ENCODE measurements at regions not wholly inside any gene's neighbourhood (a gene's known extent, or its start where the extent isn't known, plus 50 kb on each side); places are given as distances from the start of the nearest gene placed in this dataset.

- DNase-seq: no peak
Measured at GRCh38 chr6:2502096-2502997, 248.4 kb downstream of the MYLK4 start.

GRCh38 chr6:2497922-2498623, 252.6 kb downstream of the MYLK4 start:
- no peak for DNase-seq

DNA sequence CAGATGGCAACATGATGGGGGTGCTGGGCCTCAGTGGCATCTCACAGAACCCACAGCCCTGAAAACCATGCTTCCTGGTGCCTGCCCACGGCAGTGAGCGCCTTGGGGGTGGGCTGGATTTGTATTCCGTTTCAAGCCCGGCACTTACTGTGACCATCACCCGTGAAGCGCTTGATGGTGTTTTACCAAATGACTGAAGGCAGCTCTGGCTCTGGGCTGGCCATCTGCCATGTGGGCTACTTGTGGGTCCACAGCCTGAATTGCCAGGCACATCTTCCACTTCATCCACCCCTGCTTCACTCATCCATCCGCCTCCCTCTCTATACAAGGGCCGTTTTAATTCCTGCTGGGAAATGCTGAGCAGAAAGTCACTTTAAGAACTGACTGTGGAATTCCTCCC, 250.9 kb upstream of the GMDS start:
- DNase-seq: no peak

- DNase-seq: no peak
Measured at GRCh38 chr6:2492686-2493523, 247.5 kb upstream of the GMDS start.

GRCh38 chr6:2491137-2491536, 245.7 kb upstream of the GMDS start:
- no peak for DNase-seq

- DNase-seq: no peak
Measured at GRCh38 chr6:2488578-2488977, 243.2 kb upstream of the GMDS start.

DNA sequence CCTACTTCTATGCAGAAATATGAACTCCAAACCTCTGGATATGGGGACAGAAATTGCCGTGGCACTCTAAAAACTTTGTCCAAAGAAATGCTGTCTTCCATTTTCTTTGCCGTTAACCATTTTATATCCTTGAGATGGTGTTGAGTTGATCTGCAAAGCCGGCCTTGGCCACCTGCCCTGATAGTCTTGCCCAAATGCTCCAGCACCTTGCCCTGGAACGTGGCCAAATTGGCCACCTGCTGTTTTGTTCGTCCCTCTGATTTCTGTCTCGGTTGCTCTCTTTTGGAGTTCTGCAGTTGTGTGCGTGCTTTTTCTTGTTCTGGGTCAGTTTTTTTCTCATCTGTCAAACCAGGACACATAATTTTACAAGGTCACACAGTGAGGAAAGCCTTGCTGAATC, 239.7 kb upstream of the GMDS start:
- no peak for DNase-seq

GRCh38 chr6:2482773-2483172, 237.4 kb upstream of the GMDS start:
- DNase-seq: peak in 1 of 2 experiments; percentile 3

DNA sequence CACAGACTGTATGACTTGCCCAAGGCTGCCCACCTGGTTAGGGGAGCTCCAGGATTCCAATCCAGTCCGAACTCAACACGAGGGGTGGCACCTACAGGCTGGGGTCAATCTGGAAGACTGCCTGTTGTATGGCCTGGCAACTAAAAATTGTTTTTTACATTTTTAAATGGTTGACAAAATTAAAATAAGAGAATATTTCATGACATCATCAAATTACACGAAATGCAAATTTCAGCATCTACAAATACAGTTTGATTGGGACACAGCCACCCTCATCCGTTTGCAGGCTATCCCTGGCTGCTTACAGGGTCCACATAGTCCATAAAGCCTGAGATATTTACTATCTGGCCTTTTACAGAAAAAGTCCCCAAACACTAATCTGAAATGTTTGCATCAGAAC, 235.9 kb upstream of the GMDS start:
- no peak for DNase-seq

DNA sequence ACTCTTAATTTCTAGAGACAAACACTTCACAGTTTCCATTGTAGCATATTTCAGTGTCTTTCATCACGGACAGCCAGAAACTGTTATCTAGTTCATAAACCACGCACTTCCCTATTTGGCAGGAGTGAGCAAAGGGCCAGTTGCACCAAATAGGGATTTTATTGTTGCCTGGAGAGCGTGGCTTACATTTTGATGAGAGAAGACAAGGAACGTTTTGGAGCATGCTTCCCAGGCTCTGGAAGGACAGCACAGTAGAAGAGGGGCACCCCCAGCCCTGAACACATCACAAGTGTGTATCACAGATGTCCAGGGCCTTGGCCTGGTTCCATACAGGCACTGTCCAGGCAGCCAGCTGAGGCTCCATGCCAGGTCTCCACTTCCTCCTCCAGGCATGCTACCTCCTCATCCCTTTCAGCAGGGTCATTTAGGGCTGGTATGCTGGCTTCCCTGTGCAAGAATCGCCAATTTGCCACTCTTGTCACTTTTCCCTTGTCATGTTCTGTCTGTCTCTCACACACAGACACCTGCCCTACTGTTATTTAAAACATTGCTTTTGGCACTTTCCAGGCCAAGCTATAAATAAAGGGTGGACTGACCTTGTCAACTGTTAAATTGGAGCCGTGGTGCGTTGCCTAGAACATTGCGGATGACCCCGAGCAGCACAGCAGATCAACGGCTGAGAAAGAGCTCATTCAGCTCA, 235.0 kb upstream of the GMDS start:
- peak; percentile 61 to 70 for DNase-seq

GRCh38 chr6:2478200-2478599, 232.8 kb upstream of the GMDS start:
- DNase-seq: no peak

GRCh38 chr6:2477666-2478065, 232.3 kb upstream of the GMDS start:
- no peak for DNase-seq

GRCh38 chr6:2477250-2477649, 231.8 kb upstream of the GMDS start:
- no peak for DNase-seq

DNA sequence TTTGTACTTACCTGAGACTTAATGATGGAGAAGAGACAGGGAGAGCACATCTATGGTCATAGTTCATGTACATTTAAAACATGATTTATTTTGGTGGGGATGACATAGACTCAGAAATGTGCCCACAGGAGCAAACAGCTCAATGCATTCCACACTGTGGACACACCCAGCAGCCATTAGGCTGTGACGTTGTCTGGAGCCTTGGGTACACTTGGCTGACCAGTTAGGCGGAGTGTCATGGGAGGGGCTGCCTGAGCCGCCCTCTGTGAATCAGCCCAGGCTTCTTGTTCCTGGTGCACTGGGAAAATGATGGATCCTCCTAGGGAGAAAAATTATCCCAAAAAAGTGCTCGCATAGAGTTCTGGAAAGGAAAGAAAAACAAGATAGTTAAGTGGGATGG, 231.0 kb upstream of the GMDS start:
- no peak for DNase-seq

- no peak for DNase-seq
Measured at GRCh38 chr6:2471472-2471871, 226.1 kb upstream of the GMDS start.

DNA sequence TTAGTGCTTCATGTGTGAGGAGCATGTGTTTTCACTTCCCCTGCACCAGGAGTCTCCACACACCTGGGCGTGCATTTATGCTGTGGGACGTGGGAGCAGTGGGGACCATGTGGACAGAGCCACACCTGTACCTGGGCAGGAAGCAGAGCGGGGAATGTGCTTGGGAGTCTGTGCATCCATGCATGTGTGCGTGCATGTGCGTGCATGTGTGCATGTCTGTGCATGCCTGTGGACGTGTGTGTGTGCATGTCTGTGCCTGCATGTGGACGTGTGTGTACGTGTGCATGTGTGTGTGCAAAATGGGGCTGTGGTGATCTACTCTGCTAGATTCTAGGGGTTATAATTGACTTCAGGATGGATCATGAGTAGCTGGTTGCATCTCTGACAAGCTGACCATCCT, 224.0 kb upstream of the GMDS start:
- DNase-seq: no peak

DNA sequence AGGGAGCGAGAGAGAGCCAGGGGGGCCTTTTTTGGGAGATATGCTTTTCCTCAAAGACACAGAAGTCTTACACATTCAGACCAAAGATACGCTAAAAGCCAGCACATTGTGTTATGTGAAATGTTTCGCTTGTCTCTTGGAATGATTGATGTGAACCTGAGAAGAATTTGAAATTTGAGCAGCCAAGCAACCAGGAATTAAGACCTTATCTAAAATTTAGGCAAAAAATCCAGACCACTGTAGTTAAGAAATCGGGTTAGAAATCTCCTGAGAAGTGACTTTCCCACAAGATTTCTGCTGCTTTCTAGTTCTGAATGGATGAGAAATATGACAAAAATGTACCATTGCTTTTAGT, 223.2 kb upstream of the GMDS start:
- no peak for DNase-seq

- no peak for DNase-seq
Measured at GRCh38 chr6:2467929-2468600, 222.7 kb upstream of the GMDS start.

- no peak for DNase-seq
Measured at GRCh38 chr6:2465336-2465735, 219.9 kb upstream of the GMDS start.

- DNase-seq: no peak
Measured at GRCh38 chr6:2464641-2465040, 219.2 kb upstream of the GMDS start.

DNA sequence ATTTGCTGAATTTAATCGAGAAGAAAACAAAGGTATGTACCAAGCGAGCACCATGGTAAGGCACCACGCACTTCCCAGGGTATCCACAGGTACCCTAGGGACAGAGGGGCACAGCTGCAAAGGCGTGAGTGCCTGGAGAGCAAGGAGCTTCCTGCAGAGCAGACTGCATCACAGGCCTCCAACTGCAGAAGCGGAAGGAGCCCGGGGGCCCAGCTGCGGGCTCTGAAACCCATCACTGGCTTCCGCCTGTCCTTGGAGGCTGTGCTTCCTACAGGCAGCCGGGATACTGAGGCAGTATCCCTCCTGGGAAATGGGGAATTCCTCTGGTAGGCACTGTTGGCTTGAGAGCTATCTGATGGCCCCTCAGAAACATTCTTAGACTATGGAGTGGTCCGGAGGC, 217.4 kb upstream of the GMDS start:
- DNase-seq: no peak

DNA sequence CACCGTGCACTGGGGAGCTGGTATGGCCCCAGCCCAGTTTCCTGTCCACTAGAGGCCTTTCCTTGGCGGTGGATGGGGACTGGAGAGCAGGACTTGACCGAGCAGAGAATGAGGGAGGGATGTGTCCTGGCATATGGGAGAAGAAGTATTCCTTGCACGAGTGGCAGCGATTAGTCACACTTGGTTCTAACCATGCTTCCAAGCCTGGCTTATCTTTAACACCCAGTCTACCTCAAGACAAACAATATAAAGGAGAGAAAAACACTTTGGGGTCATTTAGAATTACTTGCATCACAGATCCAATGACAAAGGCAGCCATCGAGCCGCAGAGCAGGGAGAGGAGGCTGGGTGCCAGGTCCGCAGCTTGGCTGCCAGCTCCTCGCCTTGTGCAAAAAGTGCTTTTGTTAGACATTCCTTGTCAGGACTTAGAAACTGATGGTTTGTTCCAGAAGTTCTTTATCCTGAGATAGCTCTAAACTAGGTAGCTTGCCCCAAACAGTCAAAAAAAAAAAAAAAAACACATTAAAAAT, 214.9 kb upstream of the GMDS start:
- no peak for DNase-seq
